ENCODE measurements at regions not wholly inside any gene's neighbourhood (a gene's known extent, or its start where the extent isn't known, plus 50 kb on each side); places are given as distances from the start of the nearest gene placed in this dataset.

- H3K9me3 ChIP-seq (ENCODE audit: insufficient read depth, low read depth, low read length), result no peaks in the 10 kb centered on the region
- H3K9ac ChIP-seq (ENCODE audit: low read depth, low read length, poor library complexity, severe bottlenecking), result no peak overlapping the region
- H2AFZ ChIP-seq (ENCODE audit: low read length), result no peak overlapping the region
- H3F3A ChIP-seq (ENCODE audit: low read depth), result no peaks in the 10 kb centered on the region
- H3K9me2 ChIP-seq (replicated peaks; ENCODE audit: low read depth, low read length), result no peaks in the 10 kb centered on the region
- H3K4me3 ChIP-seq (ENCODE audit: low read length, poor library complexity, severe bottlenecking), result no peak overlapping the region
- no peaks in the 10 kb centered on the region for H4K20me1 ChIP-seq (ENCODE audit: insufficient read depth, low read length, poor library complexity, severe bottlenecking)
- no peaks in the 10 kb centered on the region for H3K79me2 ChIP-seq (ENCODE audit: insufficient read depth, low read length)
- TF ChIP-seq EZH2phosphoT487 (IDR thresholded peaks at IDR 0.05; ENCODE audit: borderline replicate concordance) (no peak), CTCF (conservative IDR thresholded peaks at IDR 0.05; ENCODE audit: low read length) (no peak)
- no peaks in the 10 kb centered on the region for H3K4me1 ChIP-seq (ENCODE audit: insufficient read depth, low read length, poor library complexity, severe bottlenecking)
- no peaks in the 10 kb centered on the region for H3K27me3 ChIP-seq (ENCODE audit: insufficient read depth, low read length, poor library complexity, severe bottlenecking)
- no peak overlapping the region for H3K4me2 ChIP-seq (ENCODE audit: low read depth, low read length, poor library complexity, severe bottlenecking)
- no peaks in the 10 kb centered on the region for H3K36me3 ChIP-seq (ENCODE audit: insufficient read depth, low read length)
These were observed 106.0 kb upstream of the ADPGK start for GRCh38 chr15:72889545-72889944.

GRCh38 chr15:72888811-72889210, 105.3 kb upstream of the ADPGK start:
- Histone ChIP-seq H3K79me2 (ENCODE audit: insufficient read depth, low read length) (no peaks in the 10 kb centered on the region), H3K27me3 (ENCODE audit: insufficient read depth, low read length, poor library complexity, severe bottlenecking) (no peaks in the 10 kb centered on the region), H3K9me2 (replicated peaks; ENCODE audit: low read depth, low read length) (no peaks in the 10 kb centered on the region), H3K4me1 (ENCODE audit: insufficient read depth, low read length, poor library complexity, severe bottlenecking) (no peaks in the 10 kb centered on the region), H3K4me3 (ENCODE audit: low read length, poor library complexity, severe bottlenecking) (no peak overlapping the region), H2AFZ (ENCODE audit: low read length) (no peak overlapping the region), H3K9me3 (ENCODE audit: insufficient read depth, low read depth, low read length) (no peaks in the 10 kb centered on the region), H4K20me1 (ENCODE audit: insufficient read depth, low read length, poor library complexity, severe bottlenecking) (no peaks in the 10 kb centered on the region), H3K9ac (ENCODE audit: low read depth, low read length, poor library complexity, severe bottlenecking) (no peak overlapping the region), H3K36me3 (ENCODE audit: insufficient read depth, low read length) (no peaks in the 10 kb centered on the region), H3F3A (ENCODE audit: low read depth) (no peaks in the 10 kb centered on the region), H3K4me2 (ENCODE audit: low read depth, low read length, poor library complexity, severe bottlenecking) (no peak overlapping the region)
- no peak for TF ChIP-seq CTCF (conservative IDR thresholded peaks at IDR 0.05; ENCODE audit: low read length)
- TF ChIP-seq EZH2phosphoT487 (IDR thresholded peaks at IDR 0.05; ENCODE audit: borderline replicate concordance), result no peak

- no peaks in the 10 kb centered on the region for H3F3A ChIP-seq (ENCODE audit: low read depth)
- H3K9me3 ChIP-seq (ENCODE audit: insufficient read depth, low read depth, low read length), result no peaks in the 10 kb centered on the region
- H3K9ac ChIP-seq (ENCODE audit: low read depth, low read length, poor library complexity, severe bottlenecking), result no peak overlapping the region
- H3K4me2 ChIP-seq (ENCODE audit: low read depth, low read length, poor library complexity, severe bottlenecking), result no peak overlapping the region
- no peak overlapping the region for H2AFZ ChIP-seq (ENCODE audit: low read length)
- H3K4me1 ChIP-seq (ENCODE audit: insufficient read depth, low read length, poor library complexity, severe bottlenecking), result no peaks in the 10 kb centered on the region
- no peaks in the 10 kb centered on the region for H3K9me2 ChIP-seq (replicated peaks; ENCODE audit: low read depth, low read length)
- TF ChIP-seq CTCF (conservative IDR thresholded peaks at IDR 0.05; ENCODE audit: low read length) (no peak), EZH2phosphoT487 (IDR thresholded peaks at IDR 0.05; ENCODE audit: borderline replicate concordance) (no peak)
- H3K27me3 ChIP-seq (ENCODE audit: insufficient read depth, low read length, poor library complexity, severe bottlenecking), result no peaks in the 10 kb centered on the region
- no peaks in the 10 kb centered on the region for H3K36me3 ChIP-seq (ENCODE audit: insufficient read depth, low read length)
- H4K20me1 ChIP-seq (ENCODE audit: insufficient read depth, low read length, poor library complexity, severe bottlenecking), result no peaks in the 10 kb centered on the region
- H3K79me2 ChIP-seq (ENCODE audit: insufficient read depth, low read length), result no peaks in the 10 kb centered on the region
- no peak overlapping the region for H3K4me3 ChIP-seq (ENCODE audit: low read length, poor library complexity, severe bottlenecking)
These were observed 104.7 kb upstream of the ADPGK start for GRCh38 chr15:72888211-72888610.

Measured in Loucy (cell line).